GM12878 (cell line): ENCODE measurements at regions not wholly inside any gene's neighbourhood (a gene's known extent, or its start where the extent isn't known, plus 50 kb on each side); places are given as distances from the start of the nearest gene placed in this dataset.

ENCODE experiments used
- ATAC-seq: fragments of 200-7000 bp; cut with Tn5 transposase; 3 replicates; pipeline ENCODE4 v1.9.1; 2020; ENCODE audit warnings: mild to moderate bottlenecking, moderate library complexity
- BruUV-seq: library from RNA; stranded (reverse); fragments of 400-500 nt; replicated peaks from 2 replicates; lab custom pipeline; 2021; lab: Mats Ljungman, UMichigan
- CTCF ChIA-PET: fragments of 300-600 bp; sonication (Branson Sonifier 250); formaldehyde crosslinking; extraction: SDS; loops from one replicate; lab custom pipeline; 2021; ENCODE audit warnings: inconsistent platforms; lab: Yijun Ruan, JAX
- POLR2A ChIA-PET: fragments of 350-600 bp; formaldehyde crosslinking; extraction: SDS; loops from one replicate; lab custom pipeline; 2021; ENCODE audit warnings: inconsistent platforms; lab: Charles Lee
- RAD21 ChIA-PET: fragments of 300-600 bp; sonication (Branson Sonifier 250); formaldehyde crosslinking; loops from one replicate; lab custom pipeline; 2023; ENCODE audit warnings: antibody characterized with exemption; ENCODE audit not compliant: unreplicated experiment; lab: Charles Lee
- SMC1A ChIA-PET: fragments of 300-600 bp; sonication (Branson Sonifier 250); formaldehyde crosslinking; loops from one replicate; lab custom pipeline; 2023; ENCODE audit not compliant: unreplicated experiment, uncharacterized antibody; lab: Charles Lee
- DNase-seq: peaks from one replicate; pipeline ENCODE4 v3.0.0-alpha.2; 2011; ENCODE audit warnings: low read depth, low spot score
- FAIRE-seq: peaks from 3 replicates; lab custom pipeline; 2011; peaks lifted over from hg19 to GRCh38; lab: Jason Lieb, UNC
- H2AFZ ChIP-seq: 2 replicates; pipeline ENCODE4 v1.6.0; 2011; ENCODE audit warnings: low read depth, low read length, control low read depth; ENCODE audit not compliant: control insufficient read depth
- H3K27ac ChIP-seq: 2 replicates; pipeline ENCODE4 v1.5.1; 2011; ENCODE audit warnings: control low read depth; ENCODE audit not compliant: control insufficient read depth, insufficient read depth
- H3K27me3 ChIP-seq, 2 experiments: replicated peaks in 1 of 2; 2 replicates each; pipeline versions ENCODE4 v1.6.0 to v1.6.1; 2011; ENCODE audit warnings: low read length in 1 of 2; ENCODE audit not compliant: control insufficient read depth in 2 of 2, insufficient read depth in 2 of 2
- H3K36me3 ChIP-seq, 2 experiments: 2 replicates each; pipeline ENCODE4 v1.5.1; 2011; ENCODE audit warnings: low read length in 1 of 2; ENCODE audit not compliant: control insufficient read depth in 2 of 2, insufficient read depth in 2 of 2
- H3K4me1 ChIP-seq: 2 replicates; pipeline ENCODE4 v1.6.1; 2011; ENCODE audit warnings: mild to moderate bottlenecking, low read length, moderate library complexity, mixed read lengths; ENCODE audit not compliant: control insufficient read depth, insufficient read depth
- H3K4me2 ChIP-seq: 2 replicates; pipeline ENCODE4 v1.6.0; 2011; ENCODE audit warnings: control low read depth; ENCODE audit not compliant: control insufficient read depth, insufficient read depth
- H3K4me3 ChIP-seq: fragments of 200-600 bp; sonication (generic); 2 replicates; pipeline ENCODE4 v1.5.1; 2016
- H3K79me2 ChIP-seq: 2 replicates; pipeline ENCODE4 v1.6.0; 2011; ENCODE audit warnings: low read length; ENCODE audit not compliant: control insufficient read depth, insufficient read depth
- H3K9ac ChIP-seq: 2 replicates; pipeline ENCODE4 v1.8.0; 2011; ENCODE audit warnings: low read length, control low read depth, mixed read lengths; ENCODE audit not compliant: control insufficient read depth, insufficient read depth
- H3K9me3 ChIP-seq: replicated peaks from 3 replicates; pipeline ENCODE4 v1.5.1; 2011; ENCODE audit warnings: mild to moderate bottlenecking, low read length; ENCODE audit not compliant: control insufficient read depth, insufficient read depth
- H4K20me1 ChIP-seq: 2 replicates; pipeline ENCODE4 v1.6.0; 2011; ENCODE audit not compliant: control insufficient read depth, insufficient read depth
- CREB1 ChIP-seq: IDR thresholded peaks from 2 replicates; pipeline ENCODE4 v1.6.1; 2012; ENCODE audit warnings: low read depth, mild to moderate bottlenecking, inconsistent platforms
- ETV6 ChIP-seq, 2 experiments: fragments of 450-650 bp in 1 of 2; IDR thresholded peaks in 1 of 2; conservative IDR thresholded peaks in 1 of 2; 2 replicates each; pipeline ENCODE4 v1.6.1; 2014; ENCODE audit warnings: antibody characterized with exemption in 1 of 2, borderline replicate concordance in 1 of 2, low read depth in 1 of 2, mild to moderate bottlenecking in 1 of 2, moderate library complexity in 1 of 2
- IRF5 ChIP-seq: fragments of 450-650 bp; IDR thresholded peaks from 2 replicates; pipeline ENCODE4 v1.6.1; 2017; ENCODE audit warnings: borderline replicate concordance
- MEF2B ChIP-seq: fragments of 450-650 bp; IDR thresholded peaks from 2 replicates; pipeline ENCODE4 v1.6.1; 2018; ENCODE audit warnings: mild to moderate bottlenecking, moderate library complexity; ENCODE audit not compliant: partially characterized antibody, poor library complexity, severe bottlenecking
- PAX5 ChIP-seq: IDR thresholded peaks from 2 replicates; pipeline ENCODE4 v1.6.1; 2011; ENCODE audit warnings: low read depth, low read length, borderline replicate concordance
- RAD21 ChIP-seq: IDR thresholded peaks from 2 replicates; pipeline ENCODE4 v1.6.1; 2011; ENCODE audit warnings: mild to moderate bottlenecking, low read depth, low read length, moderate library complexity; ENCODE audit not compliant: insufficient read depth
- RUNX3 ChIP-seq: IDR thresholded peaks from 2 replicates; pipeline ENCODE4 v1.6.1; 2012; ENCODE audit warnings: low read length, inconsistent platforms
- SPI1 ChIP-seq: IDR thresholded peaks from 2 replicates; pipeline ENCODE4 v1.6.1; 2011; ENCODE audit warnings: low read depth, mild to moderate bottlenecking, low read length, moderate library complexity, borderline replicate concordance; ENCODE audit not compliant: insufficient read depth
- USF1 ChIP-seq: IDR thresholded peaks from 2 replicates; pipeline ENCODE4 v1.6.1; 2011; ENCODE audit warnings: borderline replicate concordance, low read depth, mild to moderate bottlenecking, moderate library complexity, mixed read lengths, low read length; ENCODE audit not compliant: insufficient read depth; ENCODE audit errors: extremely low read length
- ZNF622 ChIP-seq: fragments of 450-650 bp; IDR thresholded peaks from 2 replicates; pipeline ENCODE4 v1.6.1; 2017; ENCODE audit warnings: mild to moderate bottlenecking, inconsistent platforms
- WGBS: methylation state at CpG from one replicate; pipeline ENCODE4 v1.1.6; 2016; ENCODE audit warnings: low lambda C conversion rate; ENCODE audit not compliant: insufficient replicate concordance, insufficient coverage; ENCODE audit errors: missing lambda C conversion rate; 5-methylcytosine and 5-hydroxymethylcytosine counted together
- in situ Hi-C: fragments of 300-500 bp; cut with MboI; formaldehyde crosslinking; loops from 9 replicates; pipeline ENCODE4 v1.14.3; 2018; ENCODE audit warnings: mixed read lengths
- intact Hi-C: fragments of 100-400 bp; cut with micrococcal nuclease; formaldehyde crosslinking; loops from one replicate; pipeline ENCODE4 v1.14.2; 2022; ENCODE audit not compliant: unreplicated experiment

GRCh38 chr10:113441220-113441619, 111.6 kb upstream of the HABP2 start:
- Histone ChIP-seq H2AFZ (no peak overlapping the region), H3K4me1 (no peaks in the 10 kb centered on the region), H3K27ac (no peak overlapping the region), H4K20me1 (no peaks in the 10 kb centered on the region), H3K9ac (no peak overlapping the region), H3K79me2 (no peaks in the 10 kb centered on the region), H3K27me3 (no peaks in the 10 kb centered on the region; a peak in 1 of 4 replicates), H3K9me3 (no peaks in the 10 kb centered on the region), H3K4me3 (no peak overlapping the region), H3K4me2 (no peak overlapping the region), H3K36me3 (no peaks in the 10 kb centered on the region)
- ChIA-PET CTCF (no interaction called here), RAD21 (no interaction called here), SMC1A (no interaction called here), POLR2A (no interaction called here)
- TF ChIP-seq MEF2B (no peak), PAX5 (no peak), CREB1 (no peak), ETV6 (conservative IDR thresholded peaks at IDR 0.05 in 1 of 2, IDR thresholded peaks at IDR 0.05 in 1 of 2; ENCODE audit: borderline replicate concordance in 1 of 2, low read depth in 1 of 2) (no peak), IRF5 (no peak), RUNX3 (no peak), USF1 (no peak), SPI1 (no peak), RAD21 (no peak), ZNF622 (no peak)
- in situ Hi-C loops (no loop called here), intact Hi-C loops (no loop called here)
- FAIRE-seq (no peak), ATAC-seq (no peak), DNase-seq (no peak)
- 30% methylated on average over 6 of the region's 6 CpGs for WGBS
- no TSS peak for BruUV-seq
